H9 (cell line): ENCODE measurements at regions not wholly inside any gene's neighbourhood (a gene's known extent, or its start where the extent isn't known, plus 50 kb on each side); places are given as distances from the start of the nearest gene placed in this dataset.

ENCODE experiments used
- DNase-seq: peaks from one replicate; pipeline ENCODE4 v3.0.0-alpha.2; 2017
- H2AFZ ChIP-seq: one replicate; pipeline ENCODE4 v1.6.1; 2013; ENCODE audit warnings: mild to moderate bottlenecking, low read length, control low read depth, moderate library complexity
- H2AK5ac ChIP-seq: 2 replicates; pipeline ENCODE4 v1.6.1; 2013; ENCODE audit warnings: low read length, control low read depth, mixed read lengths; ENCODE audit not compliant: insufficient read length
- H2BK120ac ChIP-seq: one replicate; pipeline ENCODE4 v1.6.1; 2013; ENCODE audit warnings: low read depth, mild to moderate bottlenecking, low read length, control low read depth, inconsistent platforms; ENCODE audit not compliant: poor library complexity, severe bottlenecking
- H2BK12ac ChIP-seq: 2 replicates; pipeline ENCODE4 v1.6.1; 2013; ENCODE audit warnings: low read length, control low read depth, mixed read lengths, low read depth; ENCODE audit not compliant: insufficient read length
- H2BK15ac ChIP-seq: 2 replicates; pipeline ENCODE4 v1.6.1; 2013; ENCODE audit warnings: low read depth, low read length, control low read depth
- H2BK20ac ChIP-seq: one replicate; pipeline ENCODE4 v1.6.1; 2013; ENCODE audit warnings: low read depth, mild to moderate bottlenecking, low read length, control low read depth, inconsistent platforms; ENCODE audit not compliant: poor library complexity, severe bottlenecking
- H2BK5ac ChIP-seq: 2 replicates; pipeline ENCODE4 v1.6.1; 2013; ENCODE audit warnings: low read length, control low read depth, mixed read lengths; ENCODE audit not compliant: insufficient read length
- H3K14ac ChIP-seq: 2 replicates; pipeline ENCODE4 v1.6.1; 2013; ENCODE audit warnings: low read length, control low read depth; ENCODE audit not compliant: insufficient read depth
- H3K18ac ChIP-seq: 2 replicates; pipeline ENCODE4 v1.6.1; 2013; ENCODE audit warnings: low read depth, mild to moderate bottlenecking, mixed read lengths, low read length, control low read depth; ENCODE audit not compliant: insufficient read length
- H3K23ac ChIP-seq: 2 replicates; pipeline ENCODE4 v1.6.1; 2013; ENCODE audit warnings: low read length, control low read depth, mixed read lengths, low read depth; ENCODE audit not compliant: insufficient read length
- H3K23me2 ChIP-seq: 2 replicates; pipeline ENCODE4 v1.6.1; 2013; ENCODE audit warnings: low read depth, mild to moderate bottlenecking, mixed read lengths, low read length, control low read depth; ENCODE audit not compliant: insufficient read length, poor library complexity, severe bottlenecking
- H3K27ac ChIP-seq: 2 replicates; pipeline ENCODE4 v1.5.1; 2013; ENCODE audit warnings: low read length, control low read depth, mixed read lengths, low read depth; ENCODE audit not compliant: insufficient read length
- H3K27me3 ChIP-seq: 2 replicates; pipeline ENCODE4 v1.6.1; 2013; ENCODE audit warnings: low read length, control low read depth, inconsistent platforms; ENCODE audit not compliant: insufficient read depth
- H3K4ac ChIP-seq: 2 replicates; pipeline ENCODE4 v1.6.1; 2013; ENCODE audit warnings: low read depth, mild to moderate bottlenecking, control low read depth, inconsistent platforms, low read length, moderate library complexity
- H3K4me1 ChIP-seq: 2 replicates; pipeline ENCODE4 v1.6.1; 2013; ENCODE audit warnings: low read length, control low read depth, inconsistent platforms; ENCODE audit not compliant: insufficient read depth
- H3K4me2 ChIP-seq: 2 replicates; pipeline ENCODE4 v1.6.1; 2013; ENCODE audit warnings: low read length, control low read depth, mixed read lengths; ENCODE audit not compliant: insufficient read length, insufficient read depth
- H3K56ac ChIP-seq: 2 replicates; pipeline ENCODE4 v1.6.1; 2013; ENCODE audit warnings: low read depth, mild to moderate bottlenecking, mixed read lengths, low read length, control low read depth; ENCODE audit not compliant: insufficient read length
- H3K79me1 ChIP-seq: 2 replicates; pipeline ENCODE4 v1.6.1; 2013; ENCODE audit warnings: low read depth, mild to moderate bottlenecking, moderate library complexity, low read length, control low read depth, inconsistent platforms; ENCODE audit not compliant: insufficient read depth, poor library complexity, severe bottlenecking
- H3K79me2 ChIP-seq: 2 replicates; pipeline ENCODE4 v1.6.1; 2013; ENCODE audit warnings: low read length, control low read depth, inconsistent platforms; ENCODE audit not compliant: insufficient read depth
- H3K9ac ChIP-seq: 2 replicates; pipeline ENCODE4 v1.6.1; 2013; ENCODE audit warnings: low read length, control low read depth, mixed read lengths; ENCODE audit not compliant: insufficient read length; ENCODE audit errors: extremely low read depth
- H3K9me3 ChIP-seq: one replicate; pipeline ENCODE4 v1.6.1; 2013; ENCODE audit warnings: low read depth, low read length, inconsistent platforms; ENCODE audit not compliant: control insufficient read depth
- H3T11ph ChIP-seq: one replicate; pipeline ENCODE4 v1.6.1; 2013; ENCODE audit warnings: mild to moderate bottlenecking, low read length, control low read depth, inconsistent platforms
- H4K20me1 ChIP-seq: one replicate; pipeline ENCODE4 v1.6.1; 2013; ENCODE audit not compliant: control insufficient read depth, insufficient read length, insufficient read depth
- H4K5ac ChIP-seq: 2 replicates; pipeline ENCODE4 v1.6.1; 2013; ENCODE audit warnings: low read depth, mild to moderate bottlenecking, mixed read lengths, low read length, control low read depth; ENCODE audit not compliant: insufficient read length
- H4K8ac ChIP-seq: replicated peaks from 2 replicates; pipeline ENCODE4 v1.6.1; 2013; ENCODE audit warnings: low read length, control low read depth, mixed read lengths, low read depth; ENCODE audit not compliant: insufficient read length
- H4K91ac ChIP-seq: 2 replicates; pipeline ENCODE4 v1.6.1; 2013; ENCODE audit warnings: low read depth, mild to moderate bottlenecking, moderate library complexity, mixed read lengths, low read length, control low read depth; ENCODE audit not compliant: insufficient read length
- H3K27ac Mint-ChIP-seq, 3 experiments: 2 replicates in 2 of 3; 3 replicates in 1 of 3; pipeline ENCODE4 v1.8.0; 2020 to 2021; ENCODE audit warnings: mixed read lengths in 3 of 3, mild to moderate bottlenecking in 1 of 3, moderate library complexity in 1 of 3
- H3K27me3 Mint-ChIP-seq: 2 replicates; pipeline ENCODE4 v1.8.0; 2021; ENCODE audit warnings: low read depth, mild to moderate bottlenecking, moderate library complexity, mixed read lengths
- H3K36me3 Mint-ChIP-seq, 3 experiments: 2 replicates in 2 of 3; 3 replicates in 1 of 3; pipeline ENCODE4 v1.8.0; 2020 to 2021; ENCODE audit warnings: low read depth in 3 of 3, mixed read lengths in 3 of 3; ENCODE audit not compliant: insufficient read depth in 1 of 3
- H3K4me1 Mint-ChIP-seq, 2 experiments: 2 replicates each; pipeline ENCODE4 v1.8.0; 2020; ENCODE audit warnings: mixed read lengths in 2 of 2
- H3K4me3 Mint-ChIP-seq, 2 experiments: 2 replicates in 1 of 2; 3 replicates in 1 of 2; pipeline ENCODE4 v1.8.0; 2020 to 2021; ENCODE audit warnings: mild to moderate bottlenecking in 2 of 2, mixed read lengths in 2 of 2, moderate library complexity in 1 of 2
- H3K9me3 Mint-ChIP-seq, 2 experiments: 2 replicates in 1 of 2; 3 replicates in 1 of 2; pipeline ENCODE4 v1.8.0; 2020; ENCODE audit warnings: mild to moderate bottlenecking in 2 of 2, mixed read lengths in 2 of 2, moderate library complexity in 1 of 2
- WGBS: extraction: QIAGEN DNeasy Blood & Tissue Kit; methylation state at CpG from one replicate; pipeline ENCODE4 v1.1.7; 2013; ENCODE audit warnings: missing lambda C conversion rate, low lambda C conversion rate, mixed read lengths; ENCODE audit not compliant: insufficient read length; ENCODE audit errors: extremely low coverage; 5-methylcytosine and 5-hydroxymethylcytosine counted together
- TF ChIP-seq, protein P1 (sequence below): fragments of 200-600 bp; sonication (generic); conservative IDR thresholded peaks from 3 replicates; pipeline ENCODE4 v1.8.0; 2021; ENCODE audit warnings: antibody characterized with exemption, mild to moderate bottlenecking

DNA sequence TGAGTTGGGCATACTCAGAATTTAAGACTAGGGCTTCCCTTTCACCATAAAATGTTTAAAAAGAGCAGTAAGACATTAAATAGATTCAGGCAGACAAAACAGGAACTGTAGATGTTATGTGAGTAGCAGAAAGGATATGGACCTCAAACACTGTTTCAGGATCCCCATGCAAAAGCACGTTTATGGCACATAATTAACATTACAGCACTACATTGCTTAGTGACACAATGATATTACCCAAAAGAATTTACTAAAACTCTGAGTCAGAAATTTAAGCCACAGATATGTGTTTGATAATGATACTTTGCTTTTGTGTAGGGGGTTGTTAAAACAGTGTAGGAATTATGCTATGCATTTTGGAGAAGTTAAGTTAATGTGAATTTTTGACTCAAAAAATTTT is 266.3 kb downstream of the PDGFC start:
- WGBS = no CpG with 5 or more reads among the region's 1 CpG
- Histone ChIP-seq H3K23me2 (no peaks in the 10 kb centered on the region), H4K20me1 (no peaks in the 10 kb centered on the region), H2BK12ac (no peak overlapping the region), H3K18ac (no peak overlapping the region), H2AK5ac (no peak overlapping the region), H3K14ac (no peak overlapping the region), H3K56ac (no peak overlapping the region), H2BK20ac (no peak overlapping the region), H3K79me1 (no peaks in the 10 kb centered on the region), H2BK5ac (no peak overlapping the region), H3K4me1 (no peaks in the 10 kb centered on the region), H3K9me3 (no peaks in the 10 kb centered on the region), H3K4ac (no peak overlapping the region), H3K79me2 (no peaks in the 10 kb centered on the region), H3T11ph (no peak overlapping the region), H4K91ac (no peak overlapping the region), H4K5ac (no peak overlapping the region), H2BK15ac (no peak overlapping the region), H3K23ac (no peak overlapping the region), H3K27me3 (no peaks in the 10 kb centered on the region), H4K8ac (no peak overlapping the region), H3K27ac (no peak overlapping the region), H2BK120ac (no peak overlapping the region), H3K9ac (no peak overlapping the region), H2AFZ (no peak overlapping the region), H3K4me2 (no peak overlapping the region)
- Mint-ChIP-seq H3K36me3 (no peaks in the 10 kb centered on the region; a peak in 1 of 7 replicates), H3K27me3 (no peaks in the 10 kb centered on the region), H3K9me3 (no peaks in the 10 kb centered on the region), H3K4me1 (peaks cover 0 to 3% of the 10 kb centered on the region in 2 experiments; a peak in 1 of 4 replicates), H3K4me3 (no peak overlapping the region), H3K27ac (no peak overlapping the region)
- DNase-seq = no peak
- TF ChIP-seq, protein P1, sequence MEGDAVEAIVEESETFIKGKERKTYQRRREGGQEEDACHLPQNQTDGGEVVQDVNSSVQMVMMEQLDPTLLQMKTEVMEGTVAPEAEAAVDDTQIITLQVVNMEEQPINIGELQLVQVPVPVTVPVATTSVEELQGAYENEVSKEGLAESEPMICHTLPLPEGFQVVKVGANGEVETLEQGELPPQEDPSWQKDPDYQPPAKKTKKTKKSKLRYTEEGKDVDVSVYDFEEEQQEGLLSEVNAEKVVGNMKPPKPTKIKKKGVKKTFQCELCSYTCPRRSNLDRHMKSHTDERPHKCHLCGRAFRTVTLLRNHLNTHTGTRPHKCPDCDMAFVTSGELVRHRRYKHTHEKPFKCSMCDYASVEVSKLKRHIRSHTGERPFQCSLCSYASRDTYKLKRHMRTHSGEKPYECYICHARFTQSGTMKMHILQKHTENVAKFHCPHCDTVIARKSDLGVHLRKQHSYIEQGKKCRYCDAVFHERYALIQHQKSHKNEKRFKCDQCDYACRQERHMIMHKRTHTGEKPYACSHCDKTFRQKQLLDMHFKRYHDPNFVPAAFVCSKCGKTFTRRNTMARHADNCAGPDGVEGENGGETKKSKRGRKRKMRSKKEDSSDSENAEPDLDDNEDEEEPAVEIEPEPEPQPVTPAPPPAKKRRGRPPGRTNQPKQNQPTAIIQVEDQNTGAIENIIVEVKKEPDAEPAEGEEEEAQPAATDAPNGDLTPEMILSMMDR = no peak
